DMS53 treated with DMSO at 0.1 percent for 48 hours (cell line): ENCODE measurements at regions not wholly inside any gene's neighbourhood (a gene's known extent, or its start where the extent isn't known, plus 50 kb on each side); places are given as distances from the start of the nearest gene placed in this dataset.
"Not testable (repeated sequence)": the region's sequence is repeated elsewhere in the genome, so short reads cannot be mapped to it uniquely, and the experiment has no call there.

Experiments used
- DNase-seq: peaks from one replicate; lab custom pipeline; 2025; ENCODE audit not compliant: unreplicated experiment; lab: John Stamatoyannopoulos, UW

DNA sequence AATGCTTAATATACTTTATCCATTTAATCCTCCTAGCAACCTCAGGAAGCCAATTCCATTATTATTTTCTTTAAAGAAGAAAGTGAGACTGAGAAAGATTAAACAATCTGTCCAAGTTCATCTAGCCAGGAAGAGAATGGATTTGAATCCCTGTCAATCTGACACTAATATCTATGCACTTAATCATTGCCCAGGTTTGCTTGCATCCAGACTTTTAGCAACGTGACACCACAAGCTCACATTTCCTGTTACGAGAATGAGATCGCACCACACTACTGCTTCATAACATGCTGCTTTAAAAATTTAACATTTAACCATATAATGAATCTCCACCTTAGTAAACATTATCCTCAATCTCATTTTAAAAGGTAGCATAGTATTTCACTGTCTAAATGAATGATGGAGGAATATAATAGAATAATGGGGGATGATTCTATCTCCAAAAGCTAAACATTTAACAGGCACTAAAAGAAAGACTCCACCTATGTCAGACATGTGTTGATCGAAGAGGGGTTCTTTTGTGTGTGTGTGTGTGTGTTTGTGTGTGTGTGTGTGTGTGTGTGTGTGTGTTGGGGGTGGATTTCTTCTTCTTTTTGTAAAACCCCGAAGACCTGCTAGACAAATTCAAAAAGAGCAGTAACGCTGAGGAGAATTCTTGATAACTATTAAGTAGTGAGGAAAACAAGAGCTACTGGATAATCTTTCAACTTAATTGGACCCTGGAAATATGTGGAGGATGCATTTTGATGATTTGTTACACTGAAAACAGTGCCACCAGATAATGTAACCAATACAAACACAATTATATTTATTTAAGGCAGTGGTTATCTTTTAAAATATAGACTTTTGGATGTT, 138.7 kb upstream of the NR3C1 start:
- no peak for DNase-seq

DNA sequence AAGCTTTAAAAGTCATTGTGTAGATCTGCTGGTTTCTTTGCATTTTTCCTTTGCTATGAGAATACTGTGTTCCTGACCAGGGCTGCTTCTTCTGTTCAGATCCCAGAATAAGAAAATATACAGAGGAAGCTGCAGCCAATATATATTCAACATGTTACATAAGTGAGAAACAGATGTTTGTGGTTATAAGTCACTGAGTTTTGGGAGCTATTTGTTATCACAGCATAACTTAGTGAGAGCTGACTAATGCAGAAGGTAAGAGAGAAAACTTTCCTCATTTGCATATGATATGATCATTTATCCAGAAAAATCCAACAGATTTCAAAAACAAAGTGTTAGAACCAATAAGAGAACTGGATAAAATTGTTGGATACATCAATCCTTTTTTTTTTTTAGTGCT, 136.3 kb upstream of the NR3C1 start:
- no peak for DNase-seq

DNA sequence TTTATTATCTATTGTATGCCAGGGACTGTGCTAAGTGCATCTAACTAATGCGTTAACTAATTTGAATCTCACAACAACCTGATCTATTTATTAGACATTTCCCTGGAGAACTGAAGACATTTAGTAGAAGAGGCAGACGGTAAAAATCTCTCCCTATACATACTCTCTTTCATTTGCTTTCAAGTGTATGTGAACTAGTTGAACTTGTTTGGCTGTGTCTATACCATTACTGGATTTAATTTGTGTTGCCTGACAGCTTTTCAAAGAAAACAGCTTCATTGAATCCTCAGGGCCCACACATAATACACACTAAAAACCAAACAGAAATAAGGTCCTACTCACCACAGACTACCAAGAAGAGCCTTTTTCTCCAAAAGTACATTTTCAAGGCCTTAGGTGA, 133.6 kb upstream of the NR3C1 start:
- DNase-seq = no peak

DNA sequence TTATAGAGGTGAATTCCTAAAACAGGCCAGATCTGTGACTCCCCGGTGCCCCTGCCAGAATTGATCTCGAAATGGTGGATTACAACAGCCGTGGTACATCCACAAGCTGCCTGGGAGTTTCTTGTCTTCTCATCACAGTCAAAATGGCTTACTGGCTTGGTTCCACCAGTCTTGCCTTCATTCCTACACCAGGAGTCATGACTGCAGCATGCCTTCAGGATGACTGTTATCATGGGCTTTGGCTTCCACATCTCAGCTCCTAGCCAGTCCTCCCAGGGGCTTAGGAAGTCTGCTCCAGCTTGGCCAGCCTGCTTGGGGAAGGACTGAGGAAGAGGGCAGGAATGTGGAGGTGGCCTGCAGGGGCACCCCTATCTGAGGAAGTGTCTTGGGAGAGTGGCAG, 132.9 kb upstream of the NR3C1 start:
- DNase-seq = no peak

DNA sequence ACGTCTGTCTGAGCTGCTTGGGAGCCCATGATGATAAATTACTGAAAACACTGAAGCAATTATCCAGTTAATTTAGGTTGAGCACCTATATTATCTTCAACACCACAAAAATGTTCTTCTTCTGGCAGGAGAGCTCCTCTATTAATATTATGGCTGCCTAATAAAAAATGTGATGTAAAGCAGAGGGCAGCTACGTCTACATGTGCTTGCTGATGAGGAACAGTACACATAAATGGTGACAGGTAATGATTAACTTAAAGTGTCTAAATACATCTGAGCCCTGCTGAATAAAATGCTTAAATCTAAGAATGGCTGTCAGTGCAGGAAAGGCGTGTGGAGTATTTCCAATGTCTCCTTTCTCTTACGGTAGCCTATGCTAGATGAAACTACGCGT, 131.3 kb upstream of the NR3C1 start:
- peak; percentile 29 for DNase-seq

DNA sequence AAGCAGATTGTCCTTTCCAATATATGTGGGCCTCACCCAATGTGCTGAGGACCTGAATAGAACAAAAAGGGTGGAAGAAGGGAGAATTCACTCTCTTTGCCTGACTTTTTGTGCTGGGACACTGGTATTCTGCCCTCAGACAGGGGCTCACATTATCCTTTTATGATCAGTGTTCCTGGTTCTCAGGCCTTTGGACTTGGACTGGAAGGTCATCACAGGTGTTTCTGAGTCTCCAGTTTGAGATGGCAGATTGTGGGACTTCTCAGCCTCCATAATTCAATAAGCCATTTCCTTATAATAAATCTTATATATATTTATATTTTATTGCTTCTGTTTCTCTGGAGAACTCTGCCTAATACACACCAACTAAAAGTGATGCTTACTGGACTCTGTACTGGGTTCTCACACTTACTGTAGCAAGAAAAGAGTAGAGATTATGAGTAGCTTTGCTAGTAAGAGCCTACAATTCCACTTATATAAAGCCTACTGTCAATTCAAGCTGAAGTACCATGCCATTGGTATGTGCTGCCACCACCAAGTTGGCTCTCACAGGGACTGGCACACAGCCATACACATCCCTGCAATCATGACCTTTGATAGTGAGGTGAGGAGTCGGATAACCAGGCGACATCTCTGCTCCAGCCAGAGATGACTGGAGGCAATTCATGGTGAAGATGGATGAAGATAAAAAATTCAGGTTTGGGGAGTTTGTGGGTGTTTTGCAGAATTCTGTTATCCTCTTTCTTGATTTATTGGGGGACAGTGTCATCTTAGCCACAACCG, 130.7 kb upstream of the NR3C1 start:
- DNase-seq = no peak

DNA sequence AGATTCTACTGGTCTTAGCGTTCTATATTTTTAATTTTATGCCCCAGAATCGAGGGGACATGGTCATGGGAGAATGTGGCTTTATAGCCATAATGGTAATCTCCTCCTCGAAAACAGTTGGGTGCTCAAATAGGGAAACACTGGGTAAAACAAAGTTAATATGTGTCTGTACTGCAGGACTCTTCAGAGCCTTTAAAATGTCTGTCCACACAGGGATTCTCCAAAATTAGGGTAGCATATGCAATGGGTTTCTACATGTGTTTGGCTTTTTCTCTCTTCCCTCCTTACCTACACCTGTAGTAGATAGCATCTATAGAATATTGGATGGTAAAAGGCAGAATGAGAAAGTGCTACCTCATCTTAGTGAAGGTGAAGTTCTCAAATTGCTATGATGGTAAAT, 130.0 kb upstream of the NR3C1 start:
- DNase-seq = no peak

DNA sequence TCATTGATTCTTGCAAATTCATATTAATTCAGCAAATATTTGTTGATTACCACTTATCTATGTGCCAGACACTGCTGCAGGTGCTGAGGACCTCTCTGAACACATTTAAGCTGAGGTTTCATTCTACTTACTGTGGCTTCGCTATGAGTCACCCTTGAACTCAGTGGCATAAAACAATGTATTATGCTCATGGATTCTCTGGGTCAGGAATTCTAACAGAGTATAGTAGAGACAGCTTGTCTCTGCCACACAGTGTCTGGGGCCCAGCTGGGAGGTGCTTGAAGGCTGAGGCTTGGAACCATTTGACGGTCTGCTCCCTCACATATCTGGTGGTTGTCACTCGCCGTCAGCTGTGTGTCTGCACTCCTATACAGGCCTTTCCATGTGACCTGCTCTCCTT, 124.3 kb upstream of the NR3C1 start:
- DNase-seq = peak; percentile 40

DNA sequence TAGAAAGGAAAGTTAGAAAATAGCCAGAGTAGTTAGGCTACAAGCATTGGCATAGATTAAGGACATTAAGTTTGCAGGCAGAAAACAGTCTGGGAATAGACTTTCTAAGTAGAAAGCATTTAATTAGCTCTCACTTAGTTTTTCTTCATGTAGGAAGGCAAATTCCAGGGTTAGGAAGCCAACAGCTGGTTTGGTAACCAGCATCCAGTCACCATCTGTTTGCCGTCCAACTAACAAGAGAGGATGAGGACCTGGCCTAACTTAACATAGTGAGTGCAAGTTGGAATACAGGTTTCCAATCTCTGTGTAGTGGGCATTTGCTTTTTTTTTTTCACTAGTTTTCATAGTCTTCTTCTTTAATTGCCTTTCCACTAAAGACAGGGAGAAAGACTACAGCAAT, 121.7 kb upstream of the NR3C1 start:
- no peak for DNase-seq

DNA sequence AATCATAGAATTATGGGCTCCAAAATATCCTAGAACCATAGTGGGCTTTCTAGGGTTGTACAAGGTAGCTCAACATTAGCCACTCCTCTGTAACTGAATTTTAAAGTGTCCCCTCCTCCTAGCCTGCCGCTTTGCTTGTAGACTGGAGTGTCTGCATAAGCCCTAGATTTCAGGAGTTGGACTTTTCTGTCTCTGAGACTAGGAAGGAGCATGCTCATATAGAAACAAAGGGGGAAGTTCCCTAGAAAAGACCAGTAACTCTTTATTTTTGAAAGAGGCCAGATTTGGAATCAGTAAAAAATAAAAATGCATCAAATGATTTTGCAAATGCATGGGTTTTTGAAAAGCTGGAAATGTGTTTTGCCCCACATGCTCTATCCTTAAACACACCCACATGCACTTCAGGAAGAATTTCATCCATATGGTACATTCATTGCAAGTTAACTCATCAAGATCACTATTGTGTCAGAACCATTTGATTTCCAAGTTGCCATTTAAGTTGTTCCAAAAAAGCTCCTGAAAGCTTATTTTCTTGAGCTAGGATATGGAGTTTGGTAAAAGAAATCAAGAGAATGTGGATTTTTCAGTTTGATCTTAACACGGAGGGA, 121.0 kb upstream of the NR3C1 start:
- no peak for DNase-seq

DNA sequence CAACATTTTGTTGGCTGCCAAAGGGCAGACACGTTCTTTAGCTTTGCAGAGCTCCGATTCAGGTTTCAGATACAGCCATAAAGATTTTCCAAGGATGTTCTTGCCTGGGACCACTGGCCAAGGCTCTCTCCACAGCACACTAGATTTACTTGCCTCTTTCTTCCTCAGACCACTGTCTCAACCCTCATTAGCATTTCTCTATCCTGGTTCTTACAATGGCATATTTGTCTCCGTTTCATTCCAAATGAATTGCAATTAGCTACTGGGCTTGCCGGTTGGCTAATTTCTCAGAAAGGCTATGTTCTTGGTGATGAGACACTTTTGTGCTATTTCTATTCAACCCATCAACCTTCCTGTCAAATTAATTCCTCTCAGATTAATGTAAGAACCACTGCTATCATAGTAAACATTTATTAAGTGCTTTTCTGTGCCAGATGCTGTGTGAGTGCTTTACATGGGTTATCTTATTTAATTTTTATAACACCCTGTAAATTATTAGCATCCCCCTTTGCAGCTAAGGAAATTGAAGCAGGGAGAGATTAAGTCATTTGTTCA, 118.4 kb upstream of the NR3C1 start:
- no peak for DNase-seq

DNA sequence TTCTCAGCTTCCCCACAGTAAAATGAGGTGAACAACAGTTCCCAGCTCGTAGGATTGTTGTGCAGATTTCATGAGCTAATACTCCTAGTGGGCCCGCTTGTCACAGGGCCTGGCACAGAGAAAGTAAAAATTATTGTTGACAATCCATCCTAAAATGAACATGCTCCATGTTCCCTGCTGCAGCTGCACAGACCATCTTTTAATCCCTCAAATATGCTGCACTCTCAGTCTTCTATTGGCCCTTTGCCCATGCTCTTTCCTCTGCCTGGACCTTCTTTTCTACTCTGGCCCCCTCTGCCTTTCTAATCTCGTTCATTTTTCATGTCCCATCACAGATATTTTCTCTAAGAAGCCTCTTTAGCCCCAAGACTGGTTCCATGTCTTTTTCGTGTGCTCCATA, 117.7 kb upstream of the NR3C1 start:
- DNase-seq = no peak

DNA sequence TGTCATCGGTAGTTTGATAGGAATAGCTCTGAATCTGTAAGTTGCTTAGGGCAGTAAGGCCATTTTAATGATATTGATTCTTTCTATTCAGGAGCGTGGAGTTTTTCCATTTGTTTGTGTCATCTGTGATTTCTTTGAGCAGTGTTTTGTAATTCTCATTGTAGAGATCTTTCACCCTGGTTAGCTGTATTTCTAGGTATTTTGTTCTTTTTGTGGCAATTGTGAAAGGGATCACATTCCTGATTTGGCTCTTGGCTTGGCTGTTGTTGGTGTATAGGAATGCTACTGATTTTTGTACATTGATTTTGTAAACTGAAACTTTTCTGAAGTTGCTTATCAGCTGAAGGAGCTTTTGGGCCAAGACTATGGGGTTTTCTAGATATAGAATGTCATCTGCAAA, 115.7 kb upstream of the NR3C1 start:
- not testable (repeated sequence) for DNase-seq

DNA sequence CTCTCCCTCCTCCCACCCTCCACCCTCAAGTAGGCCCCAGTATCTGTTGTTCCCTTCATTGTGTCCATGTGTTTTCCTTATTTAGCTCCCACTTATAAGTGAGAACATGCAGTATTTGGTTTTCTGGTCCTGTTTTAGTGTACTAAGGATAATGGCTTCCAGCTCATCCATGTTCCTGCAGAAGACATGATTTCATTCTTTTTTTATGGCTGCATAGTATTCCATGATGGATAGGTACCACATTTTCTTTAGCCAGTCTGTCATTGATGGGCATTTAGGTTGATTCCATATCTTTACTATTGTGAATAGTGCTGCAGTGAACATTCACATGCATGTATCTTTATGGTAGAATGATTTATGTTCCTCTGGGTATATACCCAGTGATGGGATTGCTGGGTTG, 114.3 kb upstream of the NR3C1 start:
- not testable (repeated sequence) for DNase-seq

DNA sequence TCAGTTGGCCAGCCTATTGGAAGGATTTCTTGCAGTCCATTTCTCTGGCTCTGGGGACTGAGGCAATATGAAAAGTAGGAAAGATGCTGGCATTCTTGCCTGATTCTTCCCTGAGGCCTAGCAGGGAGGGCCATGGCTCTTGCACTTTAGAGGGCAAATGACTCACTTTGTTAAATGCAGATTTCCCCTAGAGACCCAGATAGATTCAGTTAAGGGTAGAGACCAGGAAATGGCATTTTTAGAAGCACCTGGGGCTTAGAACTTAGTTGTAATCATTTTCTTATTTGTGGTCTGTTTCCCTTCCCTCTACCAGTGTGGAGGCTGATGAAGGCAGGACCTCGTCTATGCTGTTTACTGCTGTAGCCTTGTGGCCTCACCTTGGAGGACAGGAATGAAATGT, 112.8 kb upstream of the NR3C1 start:
- no peak for DNase-seq

DNA sequence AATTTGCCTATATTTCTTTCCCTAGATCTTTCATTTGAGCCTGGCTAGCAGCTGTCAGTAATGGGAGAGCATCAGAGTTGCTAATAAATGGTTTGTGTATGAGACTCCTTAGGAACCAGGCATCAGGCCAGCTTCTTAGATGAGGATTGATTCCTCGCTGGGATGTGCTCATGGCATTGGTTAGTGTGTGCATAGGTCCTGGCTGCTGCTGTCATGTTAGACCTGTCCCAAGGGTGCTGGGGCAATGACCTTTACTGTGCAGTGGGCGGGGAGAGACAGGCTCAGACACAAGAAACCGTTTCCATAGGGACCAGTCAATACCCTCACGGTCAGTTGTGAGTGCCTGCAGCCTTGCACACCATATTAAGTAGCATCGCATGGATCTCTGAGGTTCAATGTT, 112.3 kb upstream of the NR3C1 start:
- DNase-seq = no peak

DNA sequence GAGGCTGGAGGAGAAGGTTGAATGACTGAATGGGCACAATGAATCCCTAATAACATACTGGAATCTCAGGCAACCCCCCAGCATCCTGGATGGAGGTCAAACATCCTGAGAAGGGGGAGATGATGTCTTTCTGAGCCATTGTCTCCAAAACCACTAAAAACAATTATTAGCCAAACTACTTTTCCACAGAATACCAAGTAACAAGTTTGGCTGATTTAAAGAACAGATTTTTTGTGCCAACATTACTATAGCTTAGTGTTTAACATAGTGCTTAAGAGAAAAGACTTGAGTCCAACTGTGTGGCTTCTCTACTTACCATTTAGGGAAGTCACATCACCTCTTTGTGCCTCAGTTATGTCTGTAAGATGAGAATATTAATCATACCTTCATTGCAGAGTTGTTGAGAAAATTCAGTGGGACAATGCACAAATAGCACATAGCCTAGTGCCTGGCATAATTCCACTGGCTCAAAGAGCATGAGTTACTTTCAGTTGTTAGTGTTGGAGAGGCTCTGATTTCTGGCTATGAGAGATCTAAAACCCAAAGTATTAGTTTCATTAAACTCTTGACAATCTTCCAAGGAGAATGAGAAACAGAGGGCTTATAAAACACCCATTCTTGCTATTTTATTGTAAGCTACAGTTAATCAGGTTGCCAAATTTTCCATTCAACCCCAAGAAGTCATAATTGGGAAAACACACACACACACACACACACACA, 111.3 kb upstream of the NR3C1 start:
- no peak for DNase-seq

DNA sequence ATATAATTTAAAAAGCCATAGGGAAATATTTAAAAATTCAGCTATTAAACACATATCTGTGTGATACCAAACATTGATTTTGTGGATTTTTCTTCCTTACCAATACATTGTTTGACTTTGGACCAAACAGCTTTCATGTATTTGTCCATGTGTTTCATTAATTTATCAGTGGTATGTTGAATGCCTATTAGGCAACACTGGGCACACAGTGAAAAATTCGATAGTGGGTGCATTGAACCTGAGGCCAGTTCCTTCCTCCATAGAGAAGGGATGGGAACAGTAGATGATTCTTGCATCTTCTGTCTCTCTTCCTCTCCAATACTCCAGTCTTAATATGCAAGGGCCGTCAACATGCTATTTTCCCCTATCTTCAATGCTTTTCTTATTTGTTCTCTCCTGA, 110.2 kb upstream of the NR3C1 start:
- no peak for DNase-seq

DNA sequence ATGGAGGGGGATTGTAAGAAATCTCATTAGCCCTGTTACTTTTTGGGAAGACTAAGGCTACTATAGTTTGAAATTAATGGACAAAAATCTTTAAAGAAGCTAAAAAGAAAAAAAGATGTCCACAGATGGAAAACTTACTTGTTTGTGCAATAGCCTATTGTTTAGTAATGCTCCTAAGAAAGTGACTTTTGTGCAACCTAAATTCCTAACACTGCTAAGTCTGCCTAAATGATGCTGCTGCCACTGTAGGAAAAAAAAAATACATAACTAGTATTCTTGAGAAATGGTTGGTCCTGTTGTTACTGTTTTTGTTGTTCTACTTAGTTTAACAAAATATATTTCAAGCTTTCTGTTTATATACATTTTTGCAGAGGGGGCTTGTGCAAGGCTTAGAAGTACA, 108.2 kb upstream of the NR3C1 start:
- no peak for DNase-seq

DNA sequence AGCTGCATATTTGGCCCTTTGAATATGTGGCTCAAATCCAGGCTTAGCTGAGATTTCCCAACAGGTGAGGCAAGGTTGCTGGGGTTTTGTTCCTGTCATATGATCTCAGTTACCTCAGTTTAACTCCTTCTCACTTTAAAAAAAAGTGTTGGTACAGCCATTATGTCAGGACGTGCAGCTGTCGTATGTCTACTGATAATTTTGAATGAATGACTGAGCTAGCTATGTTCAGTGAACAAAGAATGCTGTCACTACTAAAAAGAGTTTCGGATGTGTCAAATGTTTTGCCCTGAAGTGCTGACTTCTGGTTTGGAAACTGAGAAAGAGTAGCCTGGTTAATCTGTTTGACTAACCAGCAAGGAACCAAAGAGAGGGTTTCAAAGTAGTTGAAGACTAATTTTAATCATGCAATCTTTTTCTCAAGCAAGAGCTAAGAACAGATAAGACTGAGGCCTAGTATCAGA, 106.3 kb upstream of the NR3C1 start:
- DNase-seq = no peak
